Activated CD4-positive, alpha-beta T cell treated with anti-CD3 and anti-CD28 coated beads for 24 hours (primary cell): ENCODE measurements at regions not wholly inside any gene's neighbourhood (a gene's known extent, or its start where the extent isn't known, plus 50 kb on each side); places are given as distances from the start of the nearest gene placed in this dataset.
"Not testable (repeated sequence)": the region's sequence is repeated elsewhere in the genome, so short reads cannot be mapped to it uniquely, and the experiment has no call there.

Experiments
- DNase-seq, 2 donors: peaks; one replicate each; pipeline ENCODE4 v3.0.0-alpha.2; 2020; ENCODE audit warnings: low read depth in 2 of 2

GRCh38 chr14:37785298-37785697 is 189.9 kb downstream of the TTC6 start:
- not testable (repeated sequence) for DNase-seq

DNA sequence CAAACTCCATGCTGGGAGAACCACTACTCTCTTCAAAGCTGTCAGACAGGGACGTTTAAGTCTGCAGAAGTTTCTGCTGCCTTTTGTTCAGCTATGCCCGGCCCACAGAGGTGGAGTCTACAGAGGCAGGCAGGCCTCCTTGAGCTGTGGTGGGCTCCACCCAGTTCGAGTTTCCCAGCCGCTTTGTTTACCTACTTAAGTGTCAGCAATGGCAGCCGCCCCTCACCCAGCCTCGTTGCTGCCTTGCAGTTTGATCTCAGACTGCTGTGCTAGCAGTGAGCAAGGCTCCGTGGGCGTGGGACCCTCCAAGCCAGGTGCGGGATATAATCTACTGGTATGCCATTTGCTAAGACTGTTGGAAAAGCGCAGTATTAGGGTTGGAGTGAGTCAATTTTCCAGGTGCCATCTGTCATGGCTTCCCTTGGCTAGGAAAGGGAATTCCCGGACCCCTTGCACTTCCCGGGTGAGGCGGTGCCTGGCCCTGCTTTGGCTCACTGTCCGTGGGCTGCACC is 190.7 kb downstream of the TTC6 start:
- not testable (repeated sequence) for DNase-seq

GRCh38 chr14:37787879-37788494 is 192.6 kb downstream of the TTC6 start:
- DNase-seq = no peak

DNA sequence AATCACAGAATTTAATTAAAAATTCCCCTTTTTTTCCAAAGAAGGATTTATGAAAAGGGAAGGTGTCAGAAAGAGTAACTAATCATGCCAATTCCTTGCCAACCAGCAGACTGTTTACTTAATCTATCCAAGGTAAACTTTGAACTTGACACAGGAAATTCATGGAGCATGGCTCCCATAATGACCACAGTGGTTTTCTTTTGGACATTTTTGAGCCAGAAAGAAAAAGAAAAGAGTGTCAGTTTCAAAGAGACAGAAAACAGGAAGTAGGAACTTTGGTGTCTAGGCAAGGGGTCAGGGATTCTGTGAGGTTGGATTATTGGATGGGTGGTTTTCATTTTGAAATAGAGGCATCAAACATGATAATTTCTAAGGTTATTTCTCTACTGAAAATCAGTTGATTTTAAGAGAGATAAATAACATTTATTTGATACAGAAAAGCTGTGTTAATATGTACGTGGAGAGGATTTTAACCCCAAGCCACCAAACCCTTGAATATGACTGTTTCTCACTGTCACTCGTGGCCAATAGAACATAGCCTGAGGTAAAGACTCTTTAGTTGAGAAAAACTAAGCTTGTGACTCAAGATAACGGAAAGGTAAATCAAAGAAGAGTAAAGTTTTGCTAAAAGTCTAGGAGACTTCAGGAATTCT is 196.1 kb downstream of the TTC6 start:
- DNase-seq = no peak

GRCh38 chr14:37792124-37792523 is 196.7 kb downstream of the TTC6 start:
- DNase-seq = no peak

- no peak for DNase-seq
Measured at GRCh38 chr14:37796703-37797416, 201.4 kb downstream of the TTC6 start.

DNA sequence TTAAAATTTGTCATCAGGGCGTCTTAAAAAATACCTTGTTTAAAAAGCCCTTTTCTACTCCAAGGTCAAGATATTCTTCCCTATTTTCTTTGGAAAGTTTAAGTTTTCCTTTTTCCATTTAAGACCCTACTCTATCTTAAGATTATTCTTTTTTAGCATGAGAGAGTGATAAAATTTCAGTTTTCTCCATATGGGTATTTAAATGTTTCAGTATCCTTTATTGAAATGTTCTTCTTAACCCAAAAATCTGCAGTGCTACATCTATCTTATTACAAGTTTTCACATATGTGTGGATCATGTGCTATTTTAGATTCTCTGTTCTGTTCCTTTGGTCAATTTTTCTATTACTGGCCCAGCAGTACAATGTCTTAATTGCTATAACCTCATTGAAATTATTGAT is 202.2 kb downstream of the TTC6 start:
- no peak for DNase-seq

- no peak for DNase-seq
Measured at GRCh38 chr14:37807722-37808121, 212.3 kb downstream of the TTC6 start.

DNA sequence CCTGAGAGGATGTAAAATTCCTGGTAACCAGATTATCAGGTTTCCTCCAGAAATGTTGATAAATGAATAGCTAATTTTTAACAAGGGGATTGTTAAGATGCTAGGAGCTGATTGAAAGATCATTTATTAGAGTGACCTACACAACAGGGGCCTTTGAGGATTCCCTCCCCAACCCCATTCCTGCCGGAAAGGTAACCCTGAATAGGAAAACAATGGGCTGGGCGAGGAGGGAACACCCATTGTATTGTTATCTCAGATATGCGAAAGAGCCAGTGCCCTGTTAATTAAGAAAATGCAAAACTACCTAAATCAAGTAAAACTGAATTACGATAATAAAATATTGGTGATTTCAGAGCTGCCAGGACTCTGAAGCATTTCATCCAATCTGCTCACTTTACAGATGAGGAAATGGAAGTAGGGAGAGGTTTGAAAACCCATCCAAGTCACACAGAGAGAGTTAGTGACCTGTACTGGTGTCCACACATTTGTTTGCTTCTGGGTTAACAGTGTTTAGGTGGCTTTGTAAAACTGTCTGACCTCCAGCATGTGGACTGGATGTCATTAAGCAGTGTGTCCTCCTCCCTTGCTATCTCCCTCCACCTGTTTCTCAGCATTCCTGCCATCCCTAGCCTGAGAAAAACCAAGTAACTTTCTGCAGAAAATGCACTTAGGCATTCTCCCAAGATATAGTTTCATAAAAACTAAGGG is 214.8 kb downstream of the TTC6 start:
- no peak for DNase-seq

GRCh38 chr14:37813732-37814131 is 218.3 kb downstream of the TTC6 start:
- no peak for DNase-seq

- no peak for DNase-seq
Measured at GRCh38 chr14:37816135-37816534, 220.7 kb downstream of the TTC6 start.

DNA sequence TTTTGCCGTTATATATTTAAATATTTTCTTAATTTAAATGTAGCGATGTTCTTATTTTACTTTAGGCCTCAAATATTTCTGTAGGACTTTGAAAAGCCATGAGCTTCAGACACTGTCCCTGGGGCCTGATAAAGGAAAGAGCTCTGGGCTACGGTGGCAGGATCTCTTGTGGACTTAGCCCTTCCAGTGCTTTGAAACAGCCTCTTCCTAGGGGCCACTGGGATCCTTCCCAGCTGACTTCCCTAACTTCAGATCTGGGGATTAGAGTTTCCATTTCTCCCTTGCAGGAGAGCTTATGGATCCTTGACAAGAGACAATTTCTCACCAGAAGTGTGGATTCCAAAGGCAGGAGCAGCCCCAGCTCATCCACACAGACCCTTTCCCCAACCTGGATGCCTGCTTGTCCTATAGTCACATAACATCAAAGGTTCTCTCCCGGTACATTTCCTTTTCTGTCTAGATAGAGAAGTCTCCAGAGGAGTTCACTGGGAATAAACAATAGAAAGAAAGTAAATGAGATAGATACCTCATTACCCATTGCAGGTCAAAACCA is 221.4 kb downstream of the TTC6 start:
- DNase-seq = no peak

DNA sequence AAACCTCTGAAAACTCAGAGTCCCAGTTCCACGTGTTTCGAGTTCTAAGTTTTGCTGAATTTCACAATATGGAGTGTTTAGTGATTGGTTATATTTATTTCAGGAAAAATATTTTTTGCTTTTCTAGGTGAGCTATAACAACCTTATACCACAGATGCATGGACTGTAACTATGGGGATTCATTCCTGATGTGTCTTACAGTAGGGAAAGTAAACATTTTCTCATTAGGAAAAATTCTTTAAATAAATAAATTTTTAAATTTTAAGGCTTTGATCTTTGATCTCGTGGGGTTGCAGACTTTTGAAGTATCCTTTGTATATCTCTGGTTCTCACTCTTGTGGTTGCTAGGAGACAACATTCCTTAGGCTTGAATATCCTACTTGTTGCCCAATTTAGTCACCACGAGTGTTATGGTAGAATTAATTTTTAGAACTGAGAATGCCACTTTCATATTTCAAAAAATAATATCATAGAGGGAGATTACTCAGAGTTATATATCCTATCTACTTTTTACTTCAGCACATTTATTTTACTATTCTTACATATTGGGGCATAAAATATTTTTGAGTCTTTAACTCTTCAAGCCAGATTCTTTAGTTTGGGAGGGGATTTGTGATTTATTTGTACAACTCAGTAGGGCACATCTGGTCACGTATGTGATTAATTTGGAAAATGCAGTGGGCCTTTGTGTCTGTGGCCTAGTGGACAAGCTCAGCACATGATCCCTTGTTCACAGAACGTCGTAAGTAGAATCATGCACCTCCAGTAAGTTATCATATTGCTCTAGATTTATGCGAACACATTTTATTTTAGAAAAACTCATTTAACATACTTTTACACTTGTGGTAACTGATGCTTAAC is 224.0 kb downstream of the TTC6 start:
- DNase-seq = no peak

GRCh38 chr14:37820810-37821209 is 225.4 kb downstream of the TTC6 start:
- DNase-seq = not testable (repeated sequence)

DNA sequence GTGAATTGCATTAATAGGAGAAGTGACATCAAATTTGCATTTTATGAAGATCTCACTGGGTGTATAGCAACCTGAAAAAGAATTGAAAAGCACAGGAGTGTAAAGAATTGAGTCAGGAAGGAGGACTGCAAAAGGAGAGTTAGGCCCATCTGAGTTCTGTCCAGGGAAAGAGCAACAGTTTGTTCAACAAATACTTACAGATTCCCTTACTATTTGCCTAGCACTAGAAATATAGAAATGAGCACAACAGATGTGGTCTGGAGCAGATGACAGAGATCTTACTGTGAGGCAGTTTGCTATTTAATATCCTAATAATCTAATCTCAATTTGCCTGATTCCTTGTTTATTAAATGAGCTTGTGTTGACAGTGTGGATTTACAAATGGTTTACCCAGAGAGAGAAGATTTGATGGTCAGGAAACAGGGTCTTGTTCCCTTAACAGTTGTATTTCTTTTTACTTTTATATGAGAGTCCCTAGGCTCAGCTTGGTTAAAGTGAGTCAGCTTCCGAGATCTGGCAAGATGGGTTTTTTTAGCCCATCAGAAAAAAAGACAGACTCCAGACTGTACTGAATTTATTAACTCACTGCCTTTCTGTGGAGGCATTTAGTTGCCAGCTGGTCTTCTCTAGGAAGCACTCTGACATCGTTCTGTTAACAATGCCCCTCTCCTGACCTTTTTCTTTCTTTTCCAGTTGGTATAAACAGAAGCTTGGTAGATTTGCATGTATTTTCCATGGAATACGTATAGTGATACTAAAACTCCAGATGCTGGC is 229.7 kb downstream of the TTC6 start:
- DNase-seq = no peak

GRCh38 chr14:37826869-37827268 is 231.4 kb downstream of the TTC6 start:
- DNase-seq = no peak

DNA sequence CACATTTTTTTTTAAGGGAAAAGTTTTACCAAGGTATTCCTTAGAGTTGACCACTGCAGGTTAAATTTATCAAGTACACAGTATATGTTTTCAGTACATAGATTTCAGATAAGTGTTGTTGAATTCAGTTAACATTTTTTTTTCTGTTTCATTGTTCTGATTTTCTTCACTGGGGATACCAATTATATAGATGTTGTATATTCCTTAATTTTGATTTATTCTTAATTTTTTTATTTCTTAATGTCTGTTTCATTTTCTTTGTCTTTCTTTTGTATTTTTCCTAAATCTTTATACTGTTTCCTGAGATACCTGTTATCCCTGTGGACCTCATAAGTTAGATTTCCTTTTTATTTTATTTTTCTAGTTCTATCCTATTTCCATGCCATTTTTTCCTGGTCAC is 234.8 kb downstream of the TTC6 start:
- no peak for DNase-seq

GRCh38 chr14:37834275-37834674 is 238.8 kb downstream of the TTC6 start:
- no peak for DNase-seq

DNA sequence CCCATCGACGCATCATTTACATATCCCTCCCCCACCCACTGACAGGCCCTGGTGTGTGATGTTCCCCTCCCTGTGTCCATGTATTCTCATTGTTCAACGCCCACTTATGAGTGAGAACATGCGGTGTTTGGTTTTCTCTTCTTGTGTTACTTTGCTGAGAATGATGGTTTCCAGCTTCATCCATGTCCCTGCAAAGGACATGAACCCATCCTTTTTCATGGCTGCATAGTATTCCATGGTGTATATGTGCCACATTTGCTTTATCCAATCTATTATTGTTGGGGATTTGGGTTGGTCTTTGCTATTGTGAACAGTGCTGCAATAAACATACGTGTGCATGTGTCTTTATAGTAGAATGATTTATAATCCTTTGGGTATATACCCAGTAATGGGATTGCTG is 243.3 kb downstream of the TTC6 start:
- not testable (repeated sequence) for DNase-seq

DNA sequence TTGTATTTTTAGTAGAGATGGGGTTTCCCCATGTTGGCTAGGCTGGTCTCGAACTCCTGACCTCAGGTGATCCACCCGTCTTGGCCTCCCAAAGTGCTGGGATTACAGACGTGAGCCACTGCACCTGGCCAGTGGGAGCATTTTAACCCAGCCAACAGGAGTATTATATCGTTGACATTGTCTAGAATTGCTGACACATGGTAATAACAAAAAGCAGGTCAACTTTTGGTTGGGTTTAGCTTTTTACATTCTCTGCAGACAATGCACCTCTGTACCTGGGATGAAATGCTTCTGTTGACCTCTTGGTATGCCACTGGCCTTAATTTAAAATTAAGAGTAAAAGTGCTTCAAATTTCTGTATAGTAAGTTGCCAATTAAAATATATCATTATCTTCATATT is 245.6 kb downstream of the TTC6 start:
- not testable (repeated sequence) for DNase-seq
